Dermis blood vessel endothelial cell (primary cell): ENCODE measurements at regions not wholly inside any gene's neighbourhood (a gene's known extent, or its start where the extent isn't known, plus 50 kb on each side); places are given as distances from the start of the nearest gene placed in this dataset.

Experiments used
- DNase-seq: peaks from one replicate; pipeline ENCODE4 v3.0.0; 2010

GRCh38 chr1:221437171-221437570 lies 304.7 kb downstream of the DUSP10 start:
- DNase-seq = no peak

- DNase-seq = no peak
These were observed 304.0 kb downstream of the DUSP10 start for GRCh38 chr1:221437926-221438325.

DNA sequence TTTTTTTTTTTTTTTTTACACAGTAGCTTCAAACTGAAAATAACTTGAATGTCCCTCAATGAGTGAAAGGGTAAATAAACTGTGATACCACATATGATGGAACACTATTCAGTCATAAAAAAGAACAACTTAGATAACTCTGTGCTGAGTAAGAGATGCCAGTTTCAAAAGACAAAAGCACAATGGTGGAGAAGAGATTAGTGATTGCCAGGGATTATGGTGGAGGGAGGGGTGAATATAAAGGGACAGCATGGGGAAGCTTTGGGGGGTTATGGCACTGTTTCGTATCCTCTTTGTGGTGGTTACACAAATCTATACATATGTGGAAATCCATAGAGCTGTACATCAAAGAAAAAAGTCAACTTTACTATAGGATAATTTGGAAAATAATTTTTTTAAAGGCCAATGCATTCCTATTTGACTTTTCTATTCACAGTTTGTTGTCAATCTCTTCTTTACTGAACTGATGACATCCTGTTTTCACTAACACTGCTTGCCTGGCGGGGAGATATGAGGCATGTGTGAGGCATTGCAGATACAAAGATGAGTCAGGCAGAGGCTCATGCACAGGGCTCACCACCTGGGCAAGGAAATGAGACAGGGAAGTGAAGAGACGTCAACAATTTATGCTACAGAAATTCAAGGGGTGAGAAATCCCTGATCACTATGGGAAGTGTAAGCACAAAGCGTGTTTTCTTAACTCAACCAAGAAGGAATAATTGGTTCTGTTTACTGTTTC lies 302.7 kb downstream of the DUSP10 start:
- DNase-seq = peak; percentile 92

GRCh38 chr1:221439747-221440501 lies 302.0 kb downstream of the DUSP10 start:
- peak; percentile 93 for DNase-seq

DNA sequence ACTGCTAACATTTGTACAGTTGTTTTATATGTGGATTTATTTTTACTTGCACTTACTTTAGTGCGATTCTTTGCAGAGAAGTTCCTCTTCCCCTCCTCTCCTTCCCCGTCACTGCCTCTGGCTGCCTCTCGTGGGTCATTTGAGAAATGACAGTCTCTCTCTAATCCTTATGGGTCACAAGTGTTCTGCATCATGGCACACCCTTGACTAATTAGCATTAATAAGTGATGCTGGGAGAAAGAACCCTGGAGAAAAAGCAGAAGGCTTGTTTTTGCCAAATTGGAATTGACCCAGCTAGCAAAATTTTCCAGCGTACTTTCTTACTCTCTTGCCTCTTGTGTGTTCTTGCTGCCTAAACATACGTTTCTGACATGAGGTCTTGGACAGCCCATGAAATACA lies 301.2 kb downstream of the DUSP10 start:
- no peak for DNase-seq

- no peak for DNase-seq
These were observed 299.8 kb downstream of the DUSP10 start for GRCh38 chr1:221442056-221442455.

GRCh38 chr1:221444346-221444745 lies 297.5 kb downstream of the DUSP10 start:
- no peak for DNase-seq

GRCh38 chr1:221448585-221449175 lies 293.2 kb downstream of the DUSP10 start:
- no peak for DNase-seq

DNA sequence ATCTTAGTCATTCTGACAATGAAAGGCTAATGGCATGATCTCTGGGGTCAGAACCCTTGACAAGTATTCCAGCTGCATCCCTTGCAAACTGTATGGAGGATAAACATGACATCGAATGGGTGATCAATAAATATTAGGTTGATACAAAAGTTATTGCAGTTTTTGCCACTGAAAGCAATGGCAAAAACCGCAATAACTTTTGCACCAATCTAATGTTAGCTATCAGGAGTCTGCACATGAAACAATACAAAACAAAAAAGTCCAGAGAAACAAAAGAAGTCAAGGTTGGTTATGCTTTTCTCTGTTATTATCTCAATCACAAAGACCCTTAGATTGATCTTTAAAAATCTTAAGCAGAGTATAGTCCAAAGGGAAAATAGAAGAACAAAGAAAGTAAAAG lies 292.7 kb downstream of the DUSP10 start:
- no peak for DNase-seq

DNA sequence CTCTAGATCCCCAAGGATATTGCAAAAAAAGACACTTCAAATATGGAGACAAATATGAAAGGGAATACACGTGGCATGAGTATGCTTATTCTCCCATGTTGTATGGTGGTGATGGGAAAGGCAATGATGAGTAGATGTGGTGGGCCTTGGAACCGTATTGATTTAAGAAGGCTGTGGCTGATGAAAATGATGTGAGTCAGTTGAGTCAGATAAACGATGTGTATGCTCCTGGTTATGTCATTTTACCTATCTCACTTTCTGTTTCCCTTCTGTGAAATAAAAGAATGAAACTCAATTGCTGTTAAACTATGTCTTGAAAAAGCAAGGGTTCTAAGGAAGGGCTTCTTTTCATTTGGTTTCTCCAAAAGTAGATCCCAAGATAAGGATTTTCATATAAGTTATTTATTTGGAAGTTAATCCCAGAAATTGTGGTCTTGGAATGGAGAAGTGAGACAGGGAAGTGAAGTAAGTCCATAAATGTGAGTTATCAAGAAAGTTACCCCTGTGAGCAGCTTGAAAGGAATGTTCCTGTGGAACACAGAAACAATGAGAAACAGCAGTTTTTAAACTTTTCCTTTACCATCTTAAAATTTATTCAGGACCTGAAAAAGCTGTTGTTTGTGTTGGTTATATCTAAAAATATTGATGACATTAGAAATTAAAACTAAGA lies 292.0 kb downstream of the DUSP10 start:
- DNase-seq = no peak

GRCh38 chr1:221451741-221452140 lies 290.1 kb downstream of the DUSP10 start:
- no peak for DNase-seq

DNA sequence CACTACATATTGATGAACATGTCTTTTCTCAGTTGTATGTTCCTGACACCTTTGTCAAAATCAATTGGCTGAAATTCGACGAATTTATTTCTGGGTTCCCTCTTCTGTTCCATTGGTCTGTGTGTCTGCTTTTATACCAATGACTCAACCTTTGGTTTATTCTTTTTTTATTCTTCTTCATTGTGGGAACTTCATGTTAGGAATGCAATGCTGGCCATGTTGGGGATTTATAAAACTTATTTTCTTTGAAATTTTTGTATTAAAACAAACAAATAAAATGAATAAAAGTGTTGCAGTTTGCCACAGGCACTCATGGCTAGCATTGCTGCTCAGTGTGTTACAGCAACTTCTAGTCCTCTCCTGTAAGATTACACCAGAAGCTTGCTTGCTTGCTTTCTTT lies 287.8 kb downstream of the DUSP10 start:
- no peak for DNase-seq

DNA sequence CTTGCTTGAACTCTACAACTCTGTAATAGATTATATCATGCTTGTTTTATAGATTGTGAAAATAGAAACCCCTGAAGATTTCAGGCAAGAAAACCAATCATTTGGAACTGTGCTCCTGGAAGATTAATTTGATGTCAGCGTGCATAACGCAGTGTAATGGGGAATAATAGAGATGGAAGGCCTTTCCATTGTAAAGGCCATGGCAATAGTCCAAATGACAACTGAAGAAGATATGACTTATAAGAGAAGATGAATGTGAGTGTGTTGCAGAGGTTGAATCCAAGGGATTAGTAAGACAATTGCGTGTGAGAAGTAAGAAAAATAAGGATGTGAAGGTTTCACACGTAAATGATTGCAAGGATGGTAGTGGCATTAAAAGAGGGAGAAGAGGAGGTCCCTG lies 285.0 kb downstream of the DUSP10 start:
- DNase-seq = no peak

DNA sequence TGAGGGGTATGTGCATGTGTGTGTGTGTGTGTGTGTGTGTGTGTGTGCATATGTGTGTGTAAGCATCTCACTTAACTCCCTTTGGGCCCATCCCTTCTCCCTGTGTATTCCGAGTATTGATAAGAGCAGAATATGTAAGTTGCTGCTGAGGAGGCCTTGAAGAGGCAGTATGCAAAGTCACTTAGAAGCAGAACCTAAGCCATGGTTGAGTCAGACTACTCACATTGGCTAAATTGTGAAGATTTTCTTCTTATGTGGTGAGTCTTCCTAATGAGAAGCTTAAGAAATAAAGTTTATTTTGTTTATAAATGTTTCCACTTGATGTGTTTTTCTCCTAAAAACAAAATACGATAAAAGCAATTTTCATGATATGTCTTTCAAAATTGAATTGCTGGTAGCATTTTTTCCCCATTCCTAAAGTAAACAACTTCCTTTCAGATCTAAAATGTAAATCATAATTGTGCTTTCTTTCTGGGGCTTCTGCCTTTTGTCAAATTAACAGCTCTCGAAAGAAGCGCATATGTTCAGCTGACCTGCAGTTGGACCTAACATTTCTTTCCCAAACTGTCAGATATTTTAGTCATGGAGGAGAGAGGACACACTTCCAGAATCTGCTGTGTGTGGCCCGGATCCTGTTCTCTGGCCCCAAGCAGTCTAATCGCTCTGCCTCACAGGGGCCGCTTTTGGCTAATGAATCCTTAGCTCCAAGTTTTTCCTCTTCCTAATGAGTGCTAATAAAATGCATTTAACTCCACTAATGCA lies 284.0 kb downstream of the DUSP10 start:
- DNase-seq = no peak

- DNase-seq = no peak
These were observed 283.3 kb downstream of the DUSP10 start for GRCh38 chr1:221458447-221459156.

- no peak for DNase-seq
These were observed 282.3 kb downstream of the DUSP10 start for GRCh38 chr1:221459558-221459957.

DNA sequence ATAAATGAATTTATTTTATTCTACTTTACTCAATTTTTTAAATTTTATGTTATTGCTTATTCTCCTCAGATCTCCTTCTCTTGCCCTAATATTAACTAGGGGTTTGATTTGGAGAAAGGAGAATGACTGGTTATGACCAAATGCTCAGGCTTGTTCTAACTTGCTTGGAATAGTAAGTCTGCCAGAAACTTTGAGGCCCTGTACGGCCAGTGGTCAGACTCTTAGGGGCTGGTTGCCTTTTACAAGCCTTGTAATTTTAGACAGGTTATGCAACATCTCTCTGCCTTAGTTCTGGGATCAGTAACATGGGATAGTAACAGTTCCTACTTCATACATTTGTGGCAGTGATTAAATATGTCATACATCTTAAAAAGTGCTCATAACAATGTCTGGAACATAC lies 279.5 kb downstream of the DUSP10 start:
- no peak for DNase-seq

- DNase-seq = no peak
These were observed 273.3 kb downstream of the DUSP10 start for GRCh38 chr1:221468546-221468945.

DNA sequence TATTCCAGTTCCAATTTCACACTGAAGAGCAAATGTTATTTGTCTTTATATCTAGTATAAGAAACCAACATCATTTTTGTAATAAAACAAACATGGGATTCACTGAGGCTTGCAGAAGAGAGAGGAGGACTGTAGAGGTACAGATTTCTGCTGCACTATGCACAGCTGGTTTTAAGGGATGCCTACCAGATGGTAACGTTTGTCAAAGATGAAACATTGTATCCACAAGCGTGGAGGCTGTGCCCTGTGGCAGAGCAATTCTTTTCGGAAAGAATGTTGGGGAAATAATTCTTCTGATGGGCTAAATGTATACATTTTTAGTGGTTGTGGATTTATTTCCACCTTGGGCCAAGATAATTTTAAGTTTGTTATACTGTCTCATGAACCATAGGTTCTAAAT lies 272.4 kb downstream of the DUSP10 start:
- DNase-seq = no peak

DNA sequence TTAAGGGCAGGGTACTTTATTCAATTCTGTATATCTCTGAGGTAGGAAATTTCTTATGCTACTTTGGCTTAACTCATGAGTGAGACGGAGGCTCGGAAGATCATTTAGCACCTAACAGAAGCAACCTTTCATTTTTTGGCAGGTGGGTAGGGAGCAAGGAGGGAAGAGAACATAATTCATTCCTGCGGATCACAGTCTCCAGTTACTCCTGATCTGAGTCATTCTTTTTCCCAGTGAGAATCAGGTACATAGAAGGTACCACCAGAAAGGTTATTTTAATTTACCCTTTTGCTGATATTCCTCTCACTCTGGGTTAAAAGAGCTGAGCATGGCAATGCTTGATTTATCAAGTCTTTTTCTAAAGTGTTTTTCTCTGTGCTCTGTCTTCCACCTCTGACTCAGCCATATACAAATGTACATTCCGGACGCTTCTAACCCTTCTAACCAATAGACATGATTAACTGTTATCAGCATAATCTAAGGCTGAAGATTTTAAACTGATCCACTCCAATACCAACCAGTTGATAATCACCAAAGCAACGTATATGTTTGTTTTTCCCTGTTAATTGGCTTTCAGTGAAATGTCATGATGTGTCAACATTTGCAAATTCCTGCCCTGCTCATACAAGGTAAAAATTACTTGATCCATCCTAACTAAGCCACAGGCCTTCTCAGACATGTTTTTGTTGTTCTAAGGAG lies 271.7 kb downstream of the DUSP10 start:
- no peak for DNase-seq

GRCh38 chr1:221473411-221473810 lies 268.5 kb downstream of the DUSP10 start:
- no peak for DNase-seq
